GM21737 (cell line): ENCODE measurements at regions not wholly inside any gene's neighbourhood (a gene's known extent, or its start where the extent isn't known, plus 50 kb on each side); places are given as distances from the start of the nearest gene placed in this dataset.
A peak's percentile ranks its signal among the peaks of the same experiment; 100 is the strongest.

Experiments used
- ATAC-seq: cut with Tn5 transposase; IDR thresholded peaks from one replicate; pipeline ENCODE4 v1.9.1; 2021; ENCODE audit warnings: mild to moderate bottlenecking, moderate library complexity; ENCODE audit not compliant: unreplicated experiment

DNA sequence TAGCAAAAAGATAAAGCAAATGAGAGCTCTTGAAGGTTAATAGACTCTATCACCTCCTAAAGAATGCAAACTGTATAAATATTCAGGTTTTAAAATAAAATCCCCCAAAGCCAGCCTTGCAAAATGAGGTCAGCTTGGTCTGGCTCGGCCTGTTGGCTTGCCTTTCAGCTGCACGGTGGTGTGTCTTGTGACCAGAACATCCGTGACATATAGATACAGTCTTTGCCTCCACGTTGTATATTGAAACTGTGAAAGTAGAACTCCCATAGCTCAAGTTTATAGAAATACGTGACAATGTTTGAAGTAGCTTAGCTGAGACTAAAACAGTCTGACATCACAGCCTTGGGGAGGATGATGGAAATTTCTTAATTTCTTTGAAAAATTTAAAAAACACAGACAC, 236.6 kb upstream of the MYOCD start:
- ATAC-seq: no peak

- peak; percentile 68 for ATAC-seq
These were observed 234.5 kb upstream of the MYOCD start for GRCh38 chr17:12431188-12431587.

GRCh38 chr17:12438212-12438611, 227.5 kb upstream of the MYOCD start:
- no peak for ATAC-seq

- ATAC-seq: no peak
These were observed 226.7 kb upstream of the MYOCD start for GRCh38 chr17:12438813-12439586.

DNA sequence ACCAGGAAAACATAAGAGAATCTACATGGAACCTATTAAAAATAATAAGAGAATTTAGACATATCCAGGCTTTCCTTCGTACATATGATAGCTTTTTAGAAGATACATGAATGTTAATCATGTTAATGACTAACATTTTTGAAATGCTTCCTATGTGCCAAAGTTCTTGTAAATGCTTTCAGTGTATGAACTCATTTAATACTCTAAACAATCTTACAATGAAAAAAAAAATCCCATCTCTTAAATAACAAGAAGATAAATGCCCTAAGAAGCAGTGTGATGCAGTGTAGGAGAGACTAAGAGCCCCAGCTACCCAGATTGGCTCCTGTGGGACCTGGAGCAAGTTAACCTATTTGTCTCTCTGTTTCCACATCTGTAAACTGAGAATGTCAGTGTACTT, 220.4 kb upstream of the MYOCD start:
- no peak for ATAC-seq

DNA sequence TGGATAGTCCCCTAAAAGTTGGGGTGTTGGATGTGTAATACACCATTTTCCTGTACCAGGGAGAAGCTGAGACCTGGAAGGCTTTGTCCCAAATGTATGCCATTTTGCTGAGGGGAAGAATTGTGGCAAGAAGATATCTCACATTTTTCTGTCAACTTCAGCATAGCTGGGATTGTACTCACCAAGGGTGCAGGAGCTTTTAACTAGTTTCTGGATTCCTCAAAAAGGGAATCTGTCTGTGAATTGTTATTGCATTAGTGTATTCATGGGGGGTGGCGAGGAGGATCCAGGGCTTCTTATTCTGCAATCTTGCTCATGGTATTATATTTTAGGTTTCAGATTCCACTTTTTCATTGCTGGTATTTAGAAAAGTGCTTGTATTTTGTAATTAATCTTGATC, 208.2 kb upstream of the MYOCD start:
- no peak for ATAC-seq

DNA sequence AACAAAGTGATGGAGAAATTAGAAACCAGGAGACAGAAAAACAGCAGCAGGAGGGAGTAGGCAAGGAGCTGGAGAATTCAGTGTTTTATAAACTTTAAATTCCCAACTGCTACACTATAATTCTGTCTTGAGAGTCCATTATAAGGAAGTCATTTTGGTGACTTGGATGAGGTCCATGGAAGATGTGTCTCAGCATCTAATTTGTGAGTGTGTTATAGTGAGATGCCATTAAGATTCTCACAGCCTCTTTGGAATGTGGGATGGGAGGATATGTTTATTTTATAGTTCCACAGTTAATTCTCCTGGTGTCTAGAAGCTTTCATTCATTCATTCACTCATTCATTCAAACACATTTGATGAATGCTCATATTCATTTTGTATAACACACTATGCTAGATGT, 206.0 kb upstream of the MYOCD start:
- ATAC-seq: no peak

DNA sequence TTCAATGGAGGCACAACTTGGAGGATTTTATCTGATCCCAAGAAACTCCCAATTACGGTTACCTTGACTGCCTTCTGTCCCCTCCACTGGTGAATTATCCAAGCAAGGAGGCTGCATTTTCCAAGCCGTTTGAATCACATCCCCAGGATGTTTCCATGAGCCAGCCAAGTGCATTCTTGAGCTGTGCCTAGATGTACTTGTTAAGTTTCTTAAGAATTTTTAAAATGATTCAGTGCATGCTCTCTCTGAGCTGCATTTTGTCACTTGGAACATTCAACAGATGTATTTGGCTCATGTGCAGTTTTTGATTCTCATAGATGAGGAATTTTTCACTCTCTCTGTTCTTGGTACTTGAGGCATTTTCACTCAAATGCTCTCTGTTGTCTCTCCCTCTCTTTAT, 202.6 kb upstream of the MYOCD start:
- no peak for ATAC-seq

DNA sequence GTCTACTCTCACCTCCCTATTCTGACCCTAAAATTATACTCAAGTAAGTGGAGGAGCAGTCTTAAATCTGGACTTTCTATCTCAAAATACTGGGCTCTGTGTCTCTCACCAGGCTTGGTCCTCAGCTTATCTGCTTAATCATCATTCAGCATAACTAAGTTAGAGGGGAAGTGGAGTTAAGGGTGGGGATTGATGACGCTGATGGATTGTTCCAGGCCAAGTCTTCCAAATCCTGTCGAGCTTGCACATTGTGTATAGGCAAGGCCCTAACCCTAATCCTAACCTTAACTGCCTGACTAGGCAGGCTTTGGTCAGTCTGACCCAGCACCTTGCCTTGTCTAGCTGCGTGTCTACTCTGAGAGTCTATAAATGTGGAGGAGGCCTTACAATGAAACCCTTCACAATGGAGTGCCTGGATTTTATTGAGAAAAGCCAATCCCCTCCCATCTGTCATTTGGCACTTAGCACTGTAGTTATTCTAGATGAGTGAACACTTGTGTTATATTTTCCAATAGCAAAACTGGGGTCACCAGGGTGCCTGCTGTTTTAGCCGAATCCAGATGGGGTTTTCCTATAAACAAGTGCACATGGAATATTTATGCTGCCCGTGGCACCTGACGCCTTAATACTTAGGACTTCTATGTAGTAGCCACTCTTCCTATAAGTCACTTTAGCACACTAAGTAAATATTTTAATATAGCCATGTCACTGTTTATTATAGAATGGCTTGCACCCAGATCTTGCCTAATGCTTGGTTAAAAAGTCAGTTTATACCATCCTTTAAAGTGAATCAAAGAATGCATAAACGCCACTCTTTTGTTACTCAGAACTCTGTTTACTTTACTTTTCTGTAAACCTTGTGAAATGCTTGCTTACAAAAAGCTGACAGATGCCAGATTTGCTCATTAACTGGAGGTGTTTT, 193.2 kb upstream of the MYOCD start:
- ATAC-seq: no peak

DNA sequence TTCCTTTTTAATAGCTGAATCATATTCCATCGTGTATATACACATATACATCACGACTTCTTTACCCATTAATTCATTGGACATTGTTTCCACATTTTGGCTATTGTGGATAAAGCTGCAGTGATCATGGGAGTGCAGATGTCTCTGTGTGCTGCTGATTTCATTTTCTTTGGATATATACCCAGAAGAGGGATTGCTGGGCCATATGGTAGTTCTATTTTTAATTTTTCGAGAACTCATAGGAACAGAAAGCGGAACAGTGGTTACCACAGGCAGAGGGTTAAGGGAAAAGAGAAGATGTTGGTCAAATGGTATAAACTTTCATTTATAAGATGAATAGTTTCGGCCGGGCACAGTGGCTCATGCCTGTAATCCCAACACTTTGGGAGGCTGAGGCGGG, 187.4 kb upstream of the MYOCD start:
- ATAC-seq: no peak

- ATAC-seq: no peak
These were observed 180.3 kb upstream of the MYOCD start for GRCh38 chr17:12485361-12485906.

DNA sequence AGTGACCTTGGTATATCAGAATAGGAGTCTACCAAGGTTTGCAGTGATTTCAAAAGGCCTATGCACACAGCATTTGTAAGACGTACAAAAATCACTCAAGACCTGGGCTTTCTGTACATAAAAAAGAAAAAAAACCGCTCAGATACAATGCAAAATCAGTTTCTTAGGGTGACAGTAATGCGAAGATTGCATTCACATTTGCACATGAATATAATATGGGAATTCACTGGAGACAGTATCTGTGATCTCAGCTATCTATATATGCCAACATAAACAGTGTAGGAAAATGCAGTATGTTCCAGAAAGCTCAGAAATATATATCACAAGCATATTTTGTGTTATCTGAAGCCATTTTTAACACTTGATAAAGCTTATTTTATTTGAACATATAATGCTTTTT, 176.4 kb upstream of the MYOCD start:
- no peak for ATAC-seq

DNA sequence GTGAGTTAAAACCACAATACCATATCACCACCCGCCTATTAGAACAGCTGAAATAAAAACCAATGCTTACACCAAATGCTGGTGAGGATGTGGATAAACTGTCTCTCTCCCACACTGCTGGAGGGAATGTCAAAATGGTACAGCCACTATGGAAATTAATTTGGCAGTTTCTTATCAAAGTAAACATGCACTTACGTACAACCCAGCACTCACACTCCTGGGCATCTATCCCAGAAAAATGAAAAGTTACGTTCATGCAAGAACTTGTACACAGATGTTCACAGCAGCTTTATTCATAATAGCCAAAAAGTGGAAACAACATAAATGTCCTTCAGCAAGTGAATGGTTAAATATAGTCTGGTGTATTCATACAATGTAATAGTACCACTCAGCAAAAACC, 173.2 kb upstream of the MYOCD start:
- no peak for ATAC-seq

DNA sequence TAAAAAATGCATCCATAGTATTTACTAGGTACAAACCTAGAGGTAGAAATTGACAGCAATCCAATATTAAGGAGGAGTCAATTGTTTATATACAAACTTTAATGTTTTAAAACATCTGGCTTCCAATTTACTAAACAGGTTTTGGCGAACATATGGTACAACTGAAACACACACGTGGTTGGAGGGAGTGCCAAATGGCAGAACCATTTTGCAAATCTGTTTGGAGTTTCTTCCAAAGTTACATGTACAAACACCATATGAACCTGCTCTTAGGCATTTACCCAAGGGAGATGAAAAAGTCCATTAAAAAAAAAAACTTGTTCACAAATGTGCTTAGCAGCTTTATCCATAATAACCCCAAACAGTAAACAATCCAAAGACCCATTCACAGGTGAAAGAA, 159.8 kb upstream of the MYOCD start:
- no peak for ATAC-seq

DNA sequence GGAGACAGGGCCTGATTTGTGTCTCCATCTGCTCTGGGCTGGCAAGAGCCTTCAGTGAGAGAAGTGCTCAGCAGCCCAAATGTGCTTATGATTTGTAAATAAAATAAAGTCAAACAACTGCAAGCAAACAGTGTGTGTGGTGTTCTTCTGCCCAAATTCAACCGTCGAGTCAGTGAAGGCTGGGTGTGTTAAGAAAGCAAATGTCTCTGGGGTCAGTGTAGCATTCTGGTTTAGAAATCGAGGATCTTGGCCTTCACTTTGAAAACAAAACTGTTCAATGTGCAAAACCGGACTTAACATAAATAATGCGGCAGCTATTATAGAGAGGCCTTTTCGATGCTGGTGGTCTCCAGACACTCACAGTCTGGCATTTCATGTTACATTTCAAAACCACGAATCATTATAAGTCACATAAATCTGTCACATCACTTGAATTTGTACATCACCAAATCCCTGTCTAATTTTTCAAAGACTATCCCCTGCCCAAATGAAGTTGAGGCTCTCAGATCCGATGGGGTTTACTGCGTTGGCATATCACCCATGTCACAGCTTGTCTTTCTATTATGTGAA, 158.6 kb upstream of the MYOCD start:
- no peak for ATAC-seq

DNA sequence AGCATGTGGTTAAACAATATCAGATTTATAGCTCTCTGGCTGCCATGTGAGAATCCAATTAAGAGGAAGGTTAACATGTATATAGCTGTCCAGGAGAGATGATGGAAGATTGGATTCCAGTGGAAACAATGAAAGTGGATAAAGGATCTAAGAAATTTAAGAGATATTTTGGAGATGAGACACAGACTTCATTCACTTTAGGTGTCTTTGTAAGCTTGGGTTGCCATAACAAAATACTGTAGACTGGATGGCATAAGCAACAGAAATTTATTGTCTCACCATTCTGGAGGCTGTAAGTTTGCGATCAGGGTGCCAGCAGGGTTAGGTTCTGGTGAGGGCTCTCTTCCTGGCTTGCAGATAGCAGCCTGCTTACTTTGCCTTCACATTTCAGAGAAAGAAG, 155.9 kb upstream of the MYOCD start:
- no peak for ATAC-seq

- no peak for ATAC-seq
These were observed 155.2 kb upstream of the MYOCD start for GRCh38 chr17:12510535-12510934.

- ATAC-seq: no peak
These were observed 152.9 kb upstream of the MYOCD start for GRCh38 chr17:12512694-12513355.

- ATAC-seq: no peak
These were observed 151.1 kb upstream of the MYOCD start for GRCh38 chr17:12514596-12514995.

DNA sequence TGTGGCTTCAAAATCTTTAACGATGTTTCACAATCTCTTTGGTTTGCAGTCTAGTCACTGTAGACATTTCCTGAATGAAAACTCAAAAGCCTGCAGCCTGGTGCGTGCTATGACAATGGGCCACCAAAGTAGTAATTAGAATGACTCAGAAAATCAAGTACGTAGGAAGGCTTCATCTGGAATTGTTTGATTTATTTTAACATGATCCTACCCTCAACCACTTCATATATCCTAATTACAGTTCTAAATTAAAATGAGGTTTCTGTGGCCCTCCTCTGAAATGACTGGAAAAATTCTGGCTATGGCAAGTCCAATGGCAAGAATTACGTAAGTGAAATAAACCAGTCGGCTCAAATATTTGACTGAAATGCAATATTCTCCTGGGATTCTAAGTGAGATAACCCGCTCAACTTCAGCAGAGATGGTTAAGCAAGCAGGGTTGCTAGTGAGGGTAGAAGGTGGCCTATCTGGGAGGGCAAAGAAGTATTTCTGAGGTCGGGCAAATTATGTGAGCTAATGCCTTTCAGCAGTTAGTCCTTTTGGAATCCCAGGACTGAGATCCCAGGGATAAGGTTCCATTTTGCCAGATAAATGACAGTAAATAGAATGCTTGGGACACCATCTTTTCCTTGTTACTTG, 145.6 kb upstream of the MYOCD start:
- no peak for ATAC-seq

GRCh38 chr17:12521416-12521815, 144.3 kb upstream of the MYOCD start:
- no peak for ATAC-seq
